BE2C (cell line): ENCODE measurements at regions not wholly inside any gene's neighbourhood (a gene's known extent, or its start where the extent isn't known, plus 50 kb on each side); places are given as distances from the start of the nearest gene placed in this dataset.

Source experiments
- DNase-seq: peaks from one replicate; pipeline ENCODE4 v3.0.0-alpha.2; 2020
- H3K27me3 ChIP-seq: fragments of 250-450 bp; sonication (Bioruptor Pico); 2 replicates; pipeline ENCODE4 v1.5.1; 2020; ENCODE audit warnings: mild to moderate bottlenecking
- H3K36me3 ChIP-seq: fragments of 250-450 bp; sonication (Bioruptor Pico); 2 replicates; pipeline ENCODE4 v1.5.1; 2020; ENCODE audit warnings: mild to moderate bottlenecking
- H3K4me1 ChIP-seq: fragments of 250-450 bp; sonication (Bioruptor Pico); 2 replicates; pipeline ENCODE4 v1.5.1; 2020
- H3K4me3 ChIP-seq: 2 replicates; pipeline ENCODE4 v1.5.1; 2011; ENCODE audit warnings: low read depth, low read length
- H3K9me3 ChIP-seq: fragments of 250-450 bp; sonication (Bioruptor Pico); 2 replicates; pipeline ENCODE4 v1.5.1; 2020
- CTCF ChIP-seq: IDR thresholded peaks from 2 replicates; pipeline ENCODE4 v1.5.1; 2012; ENCODE audit warnings: mild to moderate bottlenecking, low read depth, low read length

- no peak for DNase-seq
- no peaks in the 10 kb centered on the region for H3K9me3 ChIP-seq
- H3K4me3 ChIP-seq = no peak overlapping the region
- H3K4me1 ChIP-seq = no peaks in the 10 kb centered on the region
- no peak for TF ChIP-seq CTCF
- H3K36me3 ChIP-seq = no peaks in the 10 kb centered on the region
- no peaks in the 10 kb centered on the region; the same call in 1 of the 2 replicates for H3K27me3 ChIP-seq
These were observed 847.7 kb upstream of the MAP3K7 start for GRCh38 chr6:91434576-91434975.

- Histone ChIP-seq H3K9me3 (no peaks in the 10 kb centered on the region), H3K4me3 (no peak overlapping the region), H3K36me3 (no peaks in the 10 kb centered on the region), H3K27me3 (no peaks in the 10 kb centered on the region; the same call in 1 of the 2 replicates), H3K4me1 (no peaks in the 10 kb centered on the region)
- no peak for DNase-seq
- no peak for TF ChIP-seq CTCF
These were observed 847.0 kb upstream of the MAP3K7 start for GRCh38 chr6:91433660-91434534.

GRCh38 chr6:91428953-91429560 lies 842.2 kb upstream of the MAP3K7 start:
- Histone ChIP-seq H3K4me1 (no peaks in the 10 kb centered on the region), H3K4me3 (no peak overlapping the region), H3K27me3 (no peaks in the 10 kb centered on the region), H3K9me3 (no peaks in the 10 kb centered on the region), H3K36me3 (no peaks in the 10 kb centered on the region)
- DNase-seq = no peak
- no peak for TF ChIP-seq CTCF

GRCh38 chr6:91428296-91428695 lies 841.4 kb upstream of the MAP3K7 start:
- H3K4me3 ChIP-seq = no peak overlapping the region
- H3K4me1 ChIP-seq = no peaks in the 10 kb centered on the region
- TF ChIP-seq CTCF = no peak
- DNase-seq = no peak
- no peaks in the 10 kb centered on the region for H3K27me3 ChIP-seq
- H3K9me3 ChIP-seq = no peaks in the 10 kb centered on the region
- H3K36me3 ChIP-seq = no peaks in the 10 kb centered on the region

- no peaks in the 10 kb centered on the region; the same call in 1 of the 2 replicates for H3K27me3 ChIP-seq
- no peak overlapping the region for H3K4me3 ChIP-seq
- H3K36me3 ChIP-seq = no peaks in the 10 kb centered on the region
- no peaks in the 10 kb centered on the region for H3K4me1 ChIP-seq
- DNase-seq = no peak
- H3K9me3 ChIP-seq = no peaks in the 10 kb centered on the region
- no peak for TF ChIP-seq CTCF
These were observed 833.4 kb upstream of the MAP3K7 start for GRCh38 chr6:91420243-91420642.
